HG03432 (cell line): ENCODE measurements at regions not wholly inside any gene's neighbourhood (a gene's known extent, or its start where the extent isn't known, plus 50 kb on each side); places are given as distances from the start of the nearest gene placed in this dataset.
"Not testable (repeated sequence)": the region's sequence is repeated elsewhere in the genome, so short reads cannot be mapped to it uniquely, and the experiment has no call there.

ENCODE experiments used
- ATAC-seq: cut with Tn5 transposase; IDR thresholded peaks from one replicate; pipeline ENCODE4 v1.9.1; 2021; ENCODE audit warnings: mild to moderate bottlenecking, moderate library complexity; ENCODE audit not compliant: unreplicated experiment

DNA sequence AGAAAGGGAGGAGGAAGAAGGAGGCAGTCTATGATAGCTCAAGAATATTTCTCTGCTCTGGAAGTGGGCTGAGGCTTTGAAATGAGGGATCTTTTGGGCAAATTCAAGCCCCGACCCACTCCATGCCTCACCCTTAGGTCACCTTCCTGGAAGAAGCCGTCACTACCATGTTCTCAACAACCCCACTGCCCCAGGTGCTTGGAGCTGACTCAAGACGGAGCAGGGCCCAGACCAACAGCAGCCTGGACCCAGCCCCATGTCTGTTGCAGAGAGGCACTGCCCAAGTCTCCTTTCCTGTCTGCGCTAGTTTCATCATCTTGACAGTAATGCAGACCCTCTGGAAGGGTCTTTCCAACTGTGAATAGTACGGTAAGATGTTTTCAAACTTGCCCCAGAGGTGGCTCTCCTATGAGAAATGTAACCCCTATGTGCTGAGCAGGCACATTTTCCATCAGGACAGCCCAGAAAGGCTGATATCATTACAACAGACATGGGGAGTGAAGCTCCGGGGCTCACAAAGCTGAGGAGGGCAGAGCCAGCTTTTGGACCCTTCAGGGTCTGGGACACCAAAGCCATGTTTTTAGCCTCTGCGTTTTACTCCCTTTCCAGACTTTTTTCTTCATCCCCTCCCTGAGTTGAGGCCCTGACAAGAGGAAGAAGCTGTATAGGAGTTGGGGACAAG is 128.2 kb upstream of the LARP1 start:
- ATAC-seq, result no peak

DNA sequence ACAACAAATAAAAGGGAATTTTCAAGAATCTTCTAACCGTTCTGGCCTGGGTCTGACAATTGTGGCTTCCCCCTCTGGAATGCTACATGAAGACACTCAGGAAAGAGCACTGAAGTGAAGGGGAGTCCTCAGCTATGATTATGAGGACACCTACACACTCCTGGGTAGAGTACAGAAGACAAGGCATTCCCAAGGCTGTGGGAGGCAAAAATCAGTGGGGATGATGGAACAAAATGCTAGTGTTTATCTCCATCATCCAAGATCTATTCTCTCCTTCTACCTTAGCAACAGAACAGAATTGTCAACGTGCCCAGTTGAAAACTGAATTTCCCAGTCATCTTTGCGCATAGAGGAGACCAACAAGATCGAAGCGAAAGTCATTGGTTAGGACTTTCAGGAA is 130.1 kb upstream of the LARP1 start:
- ATAC-seq, result no peak

DNA sequence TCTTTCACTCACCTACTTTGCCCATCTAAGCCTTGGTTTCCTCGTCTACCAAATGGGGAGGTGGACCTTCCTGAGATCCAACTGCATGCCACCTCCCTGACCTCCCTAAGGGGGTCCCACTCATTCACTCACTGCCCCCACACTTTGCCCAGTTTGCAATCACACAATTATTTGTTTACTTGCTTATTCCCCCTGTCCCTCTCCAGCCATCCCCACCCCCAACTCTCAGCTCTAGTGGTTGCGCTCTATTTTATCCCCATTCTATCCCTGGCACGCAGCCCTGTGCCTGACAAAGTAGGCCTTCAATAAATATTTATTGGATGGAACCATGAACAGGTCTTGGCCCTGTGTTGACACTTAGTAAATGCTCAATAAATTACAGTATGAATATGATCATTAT is 130.8 kb upstream of the LARP1 start:
- no peak for ATAC-seq

DNA sequence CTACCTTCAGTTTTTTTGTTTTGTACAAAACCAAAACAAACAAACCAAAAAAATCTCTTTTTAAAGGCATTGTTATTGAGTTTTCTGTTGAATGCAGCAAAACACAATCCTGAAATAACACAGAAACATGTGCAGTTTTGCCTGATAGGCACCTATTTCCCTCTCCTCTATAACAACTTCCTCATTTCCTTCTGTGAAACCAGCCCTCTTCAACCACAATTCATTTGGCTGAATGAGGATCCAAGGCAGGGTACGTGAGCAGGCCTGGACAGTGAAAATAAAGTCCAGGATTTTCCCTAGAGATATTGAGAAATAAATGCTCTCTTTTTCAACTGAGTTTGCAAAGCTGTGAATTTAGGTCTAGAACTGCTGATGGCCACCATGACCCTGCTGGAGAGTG is 134.8 kb upstream of the LARP1 start:
- ATAC-seq, result no peak

DNA sequence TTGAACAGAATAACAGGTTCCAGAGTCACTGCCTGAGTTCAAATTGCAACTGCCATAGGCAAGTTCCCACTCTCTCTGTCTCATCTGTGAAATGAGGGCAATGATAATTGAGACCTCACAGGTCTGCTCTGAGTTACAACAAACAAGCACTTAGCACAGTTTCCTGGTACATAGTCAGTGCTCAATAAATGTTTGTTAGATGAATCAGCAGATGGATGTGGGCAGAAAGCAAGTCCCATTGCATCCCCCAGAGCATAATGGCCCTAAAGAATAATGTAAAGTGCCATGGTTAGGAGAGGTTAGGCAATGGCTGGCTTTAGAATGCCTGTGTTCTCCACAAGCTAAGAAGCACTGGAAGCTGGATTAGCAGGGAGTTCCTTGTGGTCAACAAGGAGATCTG is 136.5 kb upstream of the LARP1 start:
- ATAC-seq, result no peak

DNA sequence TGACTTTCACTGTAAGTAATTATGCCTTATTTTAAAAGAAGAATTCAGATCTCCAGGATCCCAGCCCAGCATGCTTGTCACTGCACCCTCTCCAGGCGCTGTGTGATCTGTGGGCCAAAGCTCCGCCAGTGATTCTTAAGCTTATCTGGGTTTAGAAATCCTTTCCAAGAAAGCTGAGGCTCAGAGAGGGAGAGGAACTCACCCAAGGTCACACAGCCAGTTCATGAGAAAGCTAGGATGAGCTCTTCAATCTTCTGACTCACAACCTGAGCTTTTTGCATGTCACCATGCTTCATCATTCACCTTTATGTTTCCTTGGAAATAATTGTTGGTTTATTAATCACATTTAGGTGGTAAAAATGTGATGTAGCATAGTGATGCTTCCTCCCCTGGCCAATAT is 136.6 kb upstream of the HAND1 start:
- ATAC-seq, result no peak

DNA sequence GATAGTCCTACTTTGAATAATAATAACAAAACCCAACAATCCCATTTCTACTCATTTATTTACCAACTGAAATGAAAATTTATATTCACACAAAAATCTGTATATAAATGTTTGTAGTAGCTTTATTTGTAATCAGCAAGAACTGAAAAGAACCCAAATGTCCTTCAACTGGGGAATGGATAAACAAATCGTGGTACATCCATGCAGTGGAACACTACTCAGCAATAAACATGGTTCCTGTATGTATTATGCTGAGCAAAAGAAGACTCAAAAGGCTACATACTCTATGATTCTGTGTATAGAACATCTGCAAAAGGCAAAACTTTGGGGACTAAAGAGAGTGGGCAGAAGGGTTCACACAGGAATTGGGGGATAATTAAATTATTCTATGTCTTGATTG is 136.1 kb upstream of the HAND1 start:
- no peak for ATAC-seq

DNA sequence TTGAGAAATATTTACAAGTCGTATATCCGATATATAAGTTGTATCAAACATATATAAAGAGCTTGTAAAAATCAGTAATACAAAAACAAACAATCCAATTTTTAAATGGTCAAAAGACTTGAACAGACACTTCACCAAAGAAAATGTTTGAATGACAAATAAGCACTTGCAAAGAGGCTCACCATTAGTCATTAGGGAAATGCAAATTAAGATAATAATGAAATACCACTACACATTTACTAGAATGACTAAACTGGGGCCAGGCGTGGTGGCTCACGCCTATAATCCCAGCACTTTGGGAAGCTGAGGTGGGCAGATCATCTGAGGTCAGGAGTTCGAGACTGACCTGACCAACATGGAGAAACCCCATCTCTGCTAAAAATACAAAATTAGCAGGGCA is 134.6 kb upstream of the HAND1 start:
- no peak for ATAC-seq

DNA sequence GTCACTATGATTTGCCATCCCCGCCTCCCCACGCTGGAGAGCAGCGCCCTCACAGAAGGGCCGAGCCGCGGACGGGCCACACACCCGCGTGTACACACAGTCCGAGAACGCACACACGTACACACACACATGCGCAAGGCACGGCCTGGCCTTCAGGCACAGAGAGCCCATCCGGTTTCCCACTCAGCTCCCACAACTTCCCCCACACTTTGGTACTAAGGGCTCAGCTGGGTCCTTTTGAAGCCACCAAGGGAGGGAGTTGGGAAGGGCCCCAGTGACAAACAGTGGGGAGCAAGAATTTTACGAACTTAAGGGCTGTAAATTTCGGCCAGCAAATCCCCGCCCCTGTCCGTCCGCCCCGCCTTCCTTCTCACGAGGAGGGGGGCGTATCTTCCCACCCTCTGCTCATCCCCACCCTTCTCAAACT is 133.3 kb upstream of the HAND1 start:
- no peak for ATAC-seq

DNA sequence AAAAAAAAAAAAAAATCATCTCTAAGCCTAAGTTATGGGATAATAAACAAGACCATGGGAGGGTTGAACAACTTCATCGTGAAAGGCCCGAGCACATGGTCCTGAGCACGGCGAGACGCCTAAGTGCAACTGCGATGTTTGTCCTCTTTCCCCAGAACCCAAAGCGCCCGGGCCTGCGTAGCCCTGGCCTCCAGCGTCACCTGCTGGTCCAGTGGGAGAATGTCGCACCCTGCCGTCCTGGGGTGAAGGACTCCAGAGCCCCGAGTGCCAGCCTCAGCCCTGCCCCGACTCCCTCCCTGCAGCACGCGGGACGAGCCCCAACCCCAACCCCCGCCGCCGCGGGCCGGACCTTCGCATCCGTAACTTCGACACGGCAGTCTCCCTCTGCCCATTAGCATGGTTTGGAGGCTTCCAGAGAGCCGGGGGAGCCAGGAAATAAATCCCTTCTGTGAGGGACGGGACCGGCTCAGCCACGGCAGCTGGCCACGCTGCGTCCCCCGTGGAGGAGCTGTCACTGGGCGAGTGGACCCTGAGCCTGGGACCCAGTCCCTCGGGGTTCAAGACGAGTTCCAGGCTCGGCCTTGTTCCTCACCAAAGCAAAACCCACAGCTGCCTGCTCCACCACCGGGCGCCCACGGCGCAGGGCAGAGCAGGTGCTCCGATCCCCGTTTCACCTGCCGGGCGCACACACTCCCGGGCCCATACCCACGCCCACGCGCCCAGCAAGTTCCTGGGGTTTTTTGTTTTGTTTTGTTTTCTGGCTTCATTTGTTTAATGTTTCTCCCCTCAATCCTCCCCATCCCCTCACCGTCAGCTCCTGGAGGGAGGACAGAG is 132.5 kb upstream of the HAND1 start:
- peak; percentile 97 for ATAC-seq

DNA sequence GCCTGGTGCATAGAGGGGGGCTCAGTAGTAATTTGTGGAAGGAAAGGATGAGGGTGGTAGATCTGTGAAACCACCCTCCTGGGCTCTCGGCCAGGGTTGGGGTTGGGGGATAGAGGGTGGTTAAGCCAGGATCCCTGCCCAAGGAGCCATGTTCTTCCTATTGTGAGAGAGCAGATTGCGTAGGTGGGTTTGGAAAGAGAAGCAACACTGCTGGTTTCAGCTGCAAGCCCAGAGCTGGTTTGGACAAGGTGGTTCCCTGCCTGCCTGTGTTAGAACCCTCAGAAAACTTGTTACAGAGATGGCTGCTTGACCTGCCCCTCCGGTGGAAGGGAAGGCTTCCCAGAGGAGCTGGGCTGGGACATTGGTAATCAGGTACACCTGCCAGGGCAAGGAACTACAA is 131.2 kb upstream of the HAND1 start:
- ATAC-seq, result no peak

DNA sequence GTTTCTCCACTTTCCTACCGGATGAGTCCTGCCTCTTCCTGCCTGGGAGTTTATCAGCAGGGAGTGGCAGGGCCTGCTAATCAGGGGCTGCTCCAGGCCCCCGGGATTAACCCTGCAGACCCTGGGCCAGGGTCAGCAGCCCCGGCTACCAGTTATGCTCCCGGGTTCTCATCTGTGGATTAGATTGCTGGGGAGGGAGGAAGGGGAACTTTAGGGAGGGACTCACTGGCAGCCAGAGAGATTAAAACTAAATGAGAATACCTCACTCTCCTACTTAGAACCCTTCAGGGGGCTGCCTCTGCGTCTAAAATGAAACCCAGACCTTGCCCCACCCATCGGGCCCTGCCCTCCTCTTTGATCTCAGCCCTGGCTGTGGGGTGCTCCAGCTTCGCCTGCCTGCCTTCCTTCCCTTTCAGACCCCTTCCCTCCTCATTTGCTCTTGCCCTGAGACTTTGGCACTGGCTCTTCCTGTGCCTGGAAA is 130.5 kb upstream of the HAND1 start:
- ATAC-seq, result no peak

DNA sequence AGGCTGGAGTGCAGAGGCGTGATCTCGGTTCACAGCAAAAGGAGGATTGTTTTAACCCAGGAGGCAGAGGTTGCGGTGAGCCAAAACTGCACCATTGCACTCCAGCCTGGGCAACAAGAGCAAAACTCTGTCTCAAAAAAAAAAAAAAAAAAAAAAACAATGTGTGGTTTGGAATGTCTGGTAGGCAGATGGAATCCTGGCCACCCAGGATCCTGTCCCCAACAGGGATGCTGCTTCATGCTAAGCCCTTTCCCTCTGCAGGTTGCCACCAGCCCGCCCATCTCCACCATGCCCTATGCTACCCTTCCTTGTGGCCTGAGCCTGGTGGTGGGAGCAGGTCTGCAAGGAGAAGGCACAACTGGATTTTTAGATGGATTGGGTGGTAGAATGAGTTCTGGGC is 129.7 kb upstream of the HAND1 start:
- ATAC-seq, result no peak

DNA sequence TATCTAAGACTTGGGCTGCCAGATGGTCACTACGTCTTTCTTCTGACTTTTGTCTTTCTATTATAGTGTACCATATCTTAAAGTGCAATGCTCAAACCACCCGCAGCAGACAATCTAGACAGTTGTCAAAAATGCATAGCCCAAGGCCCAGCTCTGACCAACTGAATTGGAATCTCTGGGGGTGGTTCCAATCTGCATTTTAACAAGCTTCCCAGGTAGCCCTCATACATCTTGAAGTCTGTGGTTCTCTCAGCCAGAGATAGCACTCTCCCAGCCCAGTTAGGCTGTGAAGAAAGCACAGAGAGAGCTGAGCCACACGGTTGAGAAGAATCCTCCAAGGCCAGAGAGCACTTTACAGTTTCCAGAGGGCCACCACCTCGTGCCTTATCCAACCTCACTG is 128.2 kb upstream of the HAND1 start:
- ATAC-seq, result no peak

DNA sequence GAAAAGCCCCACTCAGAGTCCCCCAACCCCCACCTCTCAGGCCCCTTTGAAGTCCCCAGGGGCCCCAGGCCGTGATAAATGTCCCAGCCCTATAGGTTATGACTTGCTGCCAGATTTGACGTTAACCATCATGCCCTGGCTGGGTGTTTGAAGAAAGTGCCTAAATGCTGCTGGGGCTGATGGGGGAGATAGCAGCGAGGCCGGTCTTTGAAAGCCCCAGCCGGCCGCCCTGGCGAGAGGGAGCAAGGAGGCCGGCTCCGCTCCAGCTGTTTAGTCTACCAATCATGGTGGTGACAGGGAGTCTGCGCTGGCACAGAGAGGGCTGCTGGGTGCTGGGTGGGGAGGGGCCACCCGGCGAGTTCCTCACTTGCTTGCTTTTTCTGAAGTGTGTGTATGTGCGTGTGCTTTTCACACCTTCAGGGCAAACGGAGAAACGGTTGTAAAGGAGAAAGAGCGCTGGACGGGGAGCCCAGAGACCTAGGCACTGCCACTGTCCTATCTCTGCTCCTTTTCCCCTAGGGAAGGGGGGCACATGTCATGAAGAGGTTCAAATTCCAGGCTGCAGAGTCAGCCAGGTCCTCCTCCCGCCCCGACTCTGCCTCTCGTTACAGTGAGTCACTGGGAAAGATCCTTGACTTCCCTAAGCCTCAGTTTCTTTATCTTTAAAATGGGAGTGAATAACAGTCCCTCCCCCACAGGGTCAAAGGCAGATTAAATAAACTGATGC is 126.1 kb upstream of the HAND1 start:
- no peak for ATAC-seq

DNA sequence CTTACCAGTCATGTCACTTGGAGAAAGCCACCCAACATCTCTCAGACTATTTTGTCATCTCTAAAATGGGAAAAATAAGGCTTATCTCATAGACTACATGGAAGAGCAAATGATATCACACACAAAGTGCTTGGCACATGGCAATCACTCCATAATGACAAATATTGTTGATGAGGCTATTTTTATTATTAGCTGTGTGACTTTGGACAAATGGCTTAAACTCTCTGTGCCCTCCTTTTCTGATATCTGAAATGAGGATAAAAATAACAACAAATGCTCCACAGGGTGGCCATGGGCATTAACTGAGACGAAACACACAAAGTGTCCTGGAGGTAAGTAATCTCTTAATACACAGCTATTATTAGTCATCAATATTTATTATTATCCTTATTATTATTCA is 125.5 kb upstream of the HAND1 start:
- ATAC-seq, result no peak

DNA sequence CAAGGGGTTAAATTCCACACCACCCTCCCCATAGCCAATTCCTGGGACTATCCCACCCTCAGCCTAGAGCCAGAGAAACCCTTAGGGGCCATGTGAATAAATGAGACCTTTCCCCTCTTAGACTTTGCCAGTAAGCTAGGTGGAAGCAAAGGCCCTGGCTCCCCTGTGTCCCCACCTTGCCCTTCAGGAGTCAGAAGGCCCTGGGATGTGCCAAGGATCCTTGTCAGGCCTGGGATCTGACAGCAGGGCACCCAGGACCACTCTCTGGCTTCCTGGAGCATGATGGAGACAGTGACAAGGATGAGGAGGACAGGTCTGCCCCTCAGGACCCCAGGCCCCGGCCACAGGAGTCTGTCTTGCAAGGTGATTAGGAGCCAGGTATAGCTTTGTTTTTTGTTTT is 125.0 kb upstream of the HAND1 start:
- no peak for ATAC-seq

DNA sequence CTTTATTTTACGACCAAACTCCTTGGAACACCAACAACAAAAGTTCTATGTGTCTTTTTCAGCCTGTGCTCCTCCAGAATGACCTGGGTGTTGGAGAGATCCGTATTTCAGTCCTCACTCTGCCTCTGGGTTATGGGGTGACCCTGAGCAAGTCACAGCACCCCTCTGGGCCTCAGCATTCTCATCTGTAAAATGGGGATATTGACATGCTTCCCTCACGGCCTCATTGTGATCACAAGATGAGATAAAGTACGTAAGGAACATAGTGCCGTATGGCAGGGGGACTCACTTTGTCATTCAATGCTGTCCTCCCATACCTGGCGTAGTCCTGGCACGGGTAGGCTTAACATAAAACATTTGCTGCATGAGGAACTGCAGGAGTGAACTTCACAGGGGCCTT is 123.0 kb upstream of the HAND1 start:
- no peak for ATAC-seq

DNA sequence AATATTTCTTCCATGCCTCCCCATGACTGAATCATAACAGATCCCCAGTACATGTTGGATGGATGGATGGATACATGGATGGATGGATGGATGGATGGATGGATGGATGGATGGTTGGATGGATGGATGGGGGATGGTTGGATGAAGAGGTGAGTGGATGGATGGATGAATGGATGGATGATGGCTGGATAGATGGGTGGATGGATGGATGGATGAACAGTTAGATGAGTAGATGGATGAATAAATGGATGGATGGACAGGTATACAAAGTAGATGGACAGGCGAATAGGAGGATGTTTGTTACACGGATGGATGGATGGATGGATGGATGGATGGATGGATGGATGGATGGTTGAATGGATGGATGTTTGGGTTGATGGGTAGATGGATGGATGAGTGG is 120.0 kb upstream of the HAND1 start:
- no peak for ATAC-seq

DNA sequence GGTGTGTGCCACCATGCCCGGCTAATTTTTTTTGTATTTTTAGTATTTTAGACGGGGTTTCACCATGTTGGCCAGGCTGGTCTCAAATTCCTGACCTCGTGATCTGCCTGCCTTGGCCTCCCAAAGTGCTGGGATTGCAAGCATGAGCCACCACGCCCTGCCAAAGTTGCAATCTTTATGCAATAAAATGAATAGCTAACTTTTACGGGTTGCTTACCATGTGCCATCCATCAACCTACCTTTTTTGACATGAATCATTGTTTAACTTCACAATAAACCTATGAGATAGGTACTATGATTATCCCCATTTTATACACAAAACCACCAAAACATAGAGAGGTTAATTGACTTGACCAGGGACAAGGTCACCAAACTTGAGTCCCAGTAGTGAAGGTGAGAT is 118.8 kb upstream of the HAND1 start:
- ATAC-seq, result not testable (repeated sequence)

DNA sequence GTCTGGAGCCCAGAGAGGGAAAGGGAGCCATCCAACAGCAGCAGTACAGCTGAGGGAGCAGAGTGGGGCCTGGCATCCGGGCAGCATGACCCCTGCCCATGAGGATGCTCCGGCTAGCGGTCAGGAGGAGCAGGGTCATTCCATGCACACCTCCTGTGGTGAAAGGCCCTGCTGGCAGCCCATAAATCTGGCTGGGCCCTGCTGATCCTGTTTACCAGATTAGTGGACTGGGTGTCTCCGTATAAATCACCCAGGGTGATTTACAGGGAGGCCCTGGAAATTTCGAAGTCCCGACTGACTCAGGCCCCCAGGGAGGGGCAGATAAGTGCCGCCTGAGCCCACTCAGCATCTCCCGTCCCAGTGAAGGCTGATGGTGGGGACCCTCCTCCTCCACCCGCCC is 117.6 kb upstream of the HAND1 start:
- no peak for ATAC-seq

DNA sequence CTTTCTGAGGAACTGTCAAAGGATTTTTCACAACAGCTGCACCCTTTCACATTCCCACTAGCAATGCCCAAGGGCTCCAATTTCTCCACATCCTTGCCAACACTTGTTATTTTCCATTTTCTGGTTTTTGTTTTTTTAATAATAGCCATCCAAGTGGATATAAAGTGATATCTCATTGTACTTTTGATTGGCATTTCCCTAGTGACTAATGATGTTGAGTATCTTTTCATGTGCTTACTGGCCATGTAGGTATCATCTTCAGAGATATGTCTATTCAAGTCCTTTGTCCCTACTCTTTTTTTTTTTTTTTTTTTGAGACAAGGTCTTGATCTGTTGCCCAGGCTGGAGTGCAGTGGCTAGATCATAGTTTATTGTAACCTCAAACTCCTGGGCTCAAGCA is 115.8 kb upstream of the HAND1 start:
- no peak for ATAC-seq
